Gastroesophageal sphincter (tissue), 4 donors: ENCODE measurements at regions not wholly inside any gene's neighbourhood (a gene's known extent, or its start where the extent isn't known, plus 50 kb on each side); places are given as distances from the start of the nearest gene placed in this dataset.
"Not testable (repeated sequence)": the region's sequence is repeated elsewhere in the genome, so short reads cannot be mapped to it uniquely, and the experiment has no call there.

Experiments
- ATAC-seq: fragments of 150-250 bp; one replicate; pipeline ENCODE4 v1.9.1; 2016; ENCODE audit warnings: mild to moderate bottlenecking, moderate library complexity
- H3K27ac ChIP-seq, 4 donors: fragments of 200-600 bp; sonication (generic) in 3 of 4; 1 replicate in 3 of 4; 2 replicates in 1 of 4; pipeline ENCODE4 v1.5.1; 2016 to 2019
- H3K27me3 ChIP-seq: fragments of 200-600 bp; sonication (generic); one replicate; pipeline ENCODE4 v1.5.1; 2019
- H3K36me3 ChIP-seq, 2 donors: fragments of 200-600 bp; sonication (generic); one replicate each; pipeline ENCODE4 v1.5.1; 2019; ENCODE audit warnings: control low read depth in 1 of 2
- H3K4me1 ChIP-seq, 3 donors: fragments of 200-600 bp; sonication (generic); 1 replicate in 2 of 3; 2 replicates in 1 of 3; pipeline ENCODE4 v1.5.1; 2016 to 2019; ENCODE audit warnings: control low read depth in 2 of 3
- H3K4me3 ChIP-seq, 2 donors: fragments of 200-600 bp; sonication (generic); one replicate each; pipeline ENCODE4 v1.5.1; 2019; ENCODE audit warnings: mild to moderate bottlenecking in 1 of 2, moderate library complexity in 1 of 2
- H3K9me3 ChIP-seq, 3 donors: fragments of 200-600 bp; sonication (generic); one replicate each; pipeline ENCODE4 v1.5.1; 2017 to 2019; ENCODE audit warnings: control low read depth in 2 of 3
- EP300 ChIP-seq: sonication (generic); formaldehyde crosslinking; IDR thresholded peaks from one replicate; pipeline ENCODE4 v1.6.1; 2017; ENCODE audit warnings: antibody characterized with exemption, mild to moderate bottlenecking
- POLR2A ChIP-seq, 2 donors: fragments of 450-650 bp; IDR thresholded peaks; one replicate each; pipeline ENCODE4 v1.6.1; 2017; ENCODE audit warnings: antibody characterized with exemption in 2 of 2, mild to moderate bottlenecking in 2 of 2, moderate library complexity in 1 of 2
- POLR2AphosphoS5 ChIP-seq: sonication (generic); formaldehyde crosslinking; IDR thresholded peaks from one replicate; pipeline ENCODE4 v1.6.1; 2017; ENCODE audit warnings: antibody characterized with exemption
- WGBS, 2 donors: methylation state at CpG; one replicate each; pipeline ENCODE4 v1.1.5; 2018; ENCODE audit warnings: low coverage in 1 of 2; 5-methylcytosine and 5-hydroxymethylcytosine counted together
- TF ChIP-seq, protein P1 (sequence below), 4 experiments: fragments of 200-600 bp in 2 of 4; fragments of 450-650 bp in 2 of 4; sonication (generic) in 1 of 4; IDR thresholded peaks; one replicate each; pipeline ENCODE4 v1.5.1; 2017 to 2019; ENCODE audit warnings: antibody characterized with exemption in 4 of 4, mild to moderate bottlenecking in 2 of 4, moderate library complexity in 2 of 4

DNA sequence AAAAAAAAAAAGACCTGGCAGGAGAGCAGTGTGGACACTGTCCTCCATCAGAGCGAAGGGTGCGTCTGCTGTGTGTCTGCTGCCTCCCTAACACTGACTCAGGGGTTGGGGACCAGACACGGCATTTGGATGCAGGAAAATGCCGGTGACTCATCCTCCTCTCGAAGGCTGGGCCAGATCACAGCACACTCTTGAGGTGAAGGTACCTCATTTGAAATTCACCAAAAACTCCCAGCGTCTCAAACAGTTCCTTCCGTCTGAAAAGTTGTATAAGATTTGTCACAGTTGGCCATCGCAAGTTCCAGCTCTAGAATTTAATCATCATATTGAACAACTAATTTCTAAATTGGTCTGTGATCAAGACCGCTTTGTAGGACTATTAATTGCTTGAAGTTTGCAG, 118.1 kb upstream of the LYZL2 start:
- no peaks in the 10 kb centered on the region for H3K27me3 ChIP-seq
- no peak overlapping the region for H3K27ac ChIP-seq
- H3K4me3 ChIP-seq = no peak overlapping the region
- WGBS, 2 donors = 64 to 83% methylated on average over 4 to 9 of the region's 9 CpGs
- H3K36me3 ChIP-seq = no peaks in the 10 kb centered on the region
- no peaks in the 10 kb centered on the region for H3K9me3 ChIP-seq
- peaks cover 0 to 9% (median 0%) of the 10 kb centered on the region in 3 donors for H3K4me1 ChIP-seq
- ATAC-seq = no peak
- TF ChIP-seq, protein P1, sequence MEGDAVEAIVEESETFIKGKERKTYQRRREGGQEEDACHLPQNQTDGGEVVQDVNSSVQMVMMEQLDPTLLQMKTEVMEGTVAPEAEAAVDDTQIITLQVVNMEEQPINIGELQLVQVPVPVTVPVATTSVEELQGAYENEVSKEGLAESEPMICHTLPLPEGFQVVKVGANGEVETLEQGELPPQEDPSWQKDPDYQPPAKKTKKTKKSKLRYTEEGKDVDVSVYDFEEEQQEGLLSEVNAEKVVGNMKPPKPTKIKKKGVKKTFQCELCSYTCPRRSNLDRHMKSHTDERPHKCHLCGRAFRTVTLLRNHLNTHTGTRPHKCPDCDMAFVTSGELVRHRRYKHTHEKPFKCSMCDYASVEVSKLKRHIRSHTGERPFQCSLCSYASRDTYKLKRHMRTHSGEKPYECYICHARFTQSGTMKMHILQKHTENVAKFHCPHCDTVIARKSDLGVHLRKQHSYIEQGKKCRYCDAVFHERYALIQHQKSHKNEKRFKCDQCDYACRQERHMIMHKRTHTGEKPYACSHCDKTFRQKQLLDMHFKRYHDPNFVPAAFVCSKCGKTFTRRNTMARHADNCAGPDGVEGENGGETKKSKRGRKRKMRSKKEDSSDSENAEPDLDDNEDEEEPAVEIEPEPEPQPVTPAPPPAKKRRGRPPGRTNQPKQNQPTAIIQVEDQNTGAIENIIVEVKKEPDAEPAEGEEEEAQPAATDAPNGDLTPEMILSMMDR (IDR thresholded peaks at IDR 0.05) = no peak
- TF ChIP-seq EP300 (no peak), POLR2AphosphoS5 (no peak), POLR2A (IDR thresholded peaks at IDR 0.05) (no peak)

DNA sequence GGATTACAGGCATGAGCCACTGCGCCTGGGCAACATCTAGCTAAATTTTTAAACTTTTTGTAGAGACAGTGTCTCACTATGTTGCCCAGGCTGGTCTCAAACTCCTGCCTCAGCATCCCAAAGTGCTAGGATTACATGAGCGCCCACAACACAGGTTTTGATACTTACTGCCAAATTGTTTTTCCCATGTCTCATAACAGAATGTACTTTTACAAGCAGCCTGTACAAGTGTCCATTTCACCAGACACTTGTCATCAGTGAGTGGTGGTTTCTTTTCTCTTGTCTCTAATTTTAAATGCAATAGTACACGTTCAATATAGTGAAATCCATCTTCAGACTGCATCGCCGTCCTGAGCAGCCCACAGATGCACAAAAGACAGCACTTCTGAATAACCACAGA, 116.4 kb upstream of the LYZL2 start:
- TF ChIP-seq EP300 (no peak), POLR2A (IDR thresholded peaks at IDR 0.05) (no peak), POLR2AphosphoS5 (no peak)
- TF ChIP-seq, protein P1 (IDR thresholded peaks at IDR 0.05) = no peak
- H3K9me3 ChIP-seq = no peaks in the 10 kb centered on the region
- ATAC-seq = no peak
- H3K27ac ChIP-seq = no peak overlapping the region
- no peaks in the 10 kb centered on the region for H3K27me3 ChIP-seq
- 90 to 100% methylated on average over 2 to 5 of the region's 5 CpGs for WGBS, 2 donors
- no peaks in the 10 kb centered on the region for H3K4me1 ChIP-seq
- H3K4me3 ChIP-seq = no peak overlapping the region
- H3K36me3 ChIP-seq = no peaks in the 10 kb centered on the region

DNA sequence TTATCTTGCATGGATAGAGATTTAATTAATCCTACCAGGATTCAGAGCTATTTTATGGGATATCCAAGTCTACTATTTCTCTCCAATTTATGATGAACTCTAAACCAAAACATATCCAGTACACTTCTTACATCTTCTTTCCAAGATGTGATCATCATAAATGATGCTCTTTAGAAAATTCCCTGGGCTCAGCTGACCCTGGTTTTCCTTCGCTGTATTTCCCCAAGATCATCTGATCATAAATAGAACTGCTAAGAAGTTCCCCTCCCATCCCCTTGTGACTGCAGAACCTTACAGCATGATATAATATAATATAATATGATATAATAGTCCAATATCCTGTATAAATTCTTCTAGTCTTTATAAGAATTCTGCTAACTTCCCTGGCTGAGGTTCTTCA, 114.6 kb upstream of the LYZL2 start:
- ATAC-seq = no peak
- Histone ChIP-seq H3K9me3 (no peaks in the 10 kb centered on the region), H3K36me3 (no peaks in the 10 kb centered on the region), H3K4me3 (no peak overlapping the region), H3K27ac (no peak overlapping the region), H3K4me1 (no peaks in the 10 kb centered on the region), H3K27me3 (no peaks in the 10 kb centered on the region)
- 85% methylated on average over 1 of the region's 1 CpG for WGBS, 2 donors
- TF ChIP-seq POLR2A (IDR thresholded peaks at IDR 0.05) (no peak), EP300 (no peak), POLR2AphosphoS5 (no peak)
- TF ChIP-seq, protein P1 (IDR thresholded peaks at IDR 0.05) = no peak

DNA sequence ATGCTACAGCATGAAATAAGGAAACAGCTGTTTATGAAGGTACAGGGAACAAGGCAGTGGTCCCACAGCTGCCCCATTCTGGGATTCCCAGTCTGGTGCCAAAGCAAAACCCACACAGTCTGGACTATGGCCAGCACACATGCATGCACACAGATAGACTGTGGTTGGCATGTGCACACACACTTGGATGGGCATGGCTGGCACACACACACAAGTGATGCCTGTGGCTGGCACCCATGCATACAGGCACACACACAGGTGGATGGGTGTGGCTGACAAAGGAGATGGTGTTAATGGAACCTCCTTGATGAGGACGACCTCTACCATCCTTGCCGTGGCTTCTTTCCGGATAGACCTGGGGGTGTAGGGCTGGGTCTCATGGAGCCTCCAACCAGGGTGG, 114.0 kb upstream of the LYZL2 start:
- Histone ChIP-seq H3K27ac (no peak overlapping the region), H3K9me3 (no peaks in the 10 kb centered on the region), H3K27me3 (no peaks in the 10 kb centered on the region), H3K4me3 (no peak overlapping the region), H3K4me1 (no peaks in the 10 kb centered on the region), H3K36me3 (no peaks in the 10 kb centered on the region)
- TF ChIP-seq, protein P1 (IDR thresholded peaks at IDR 0.05) = no peak
- no peak for TF ChIP-seq POLR2AphosphoS5
- TF ChIP-seq POLR2A (IDR thresholded peaks at IDR 0.05) = no peak
- no peak for TF ChIP-seq EP300
- ATAC-seq = no peak
- 67 to 100% methylated on average over 1 to 2 of the region's 3 CpGs for WGBS, 2 donors

DNA sequence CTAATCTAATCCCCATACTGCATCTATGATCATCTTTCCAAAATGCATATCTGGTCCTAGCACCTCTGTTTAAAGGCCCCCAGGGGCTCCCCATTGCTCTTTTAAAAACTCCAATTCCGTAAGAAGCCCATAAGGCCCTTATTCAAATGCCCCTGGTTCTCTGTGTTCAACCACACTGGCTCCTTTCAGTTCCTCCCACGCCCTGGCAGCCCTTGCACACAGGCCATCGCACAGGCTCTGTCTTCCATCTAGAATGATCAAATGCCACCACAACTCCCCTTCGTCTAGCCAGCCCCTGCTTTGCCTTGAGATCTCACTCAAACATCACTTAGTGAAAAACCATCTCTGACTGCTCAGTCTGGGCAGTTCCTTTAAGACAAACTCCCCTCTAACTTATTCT, 112.9 kb upstream of the LYZL2 start:
- H3K27ac ChIP-seq = no peak overlapping the region
- WGBS, 2 donors = 74 to 78% methylated on average over 3 to 4 of the region's 4 CpGs

DNA sequence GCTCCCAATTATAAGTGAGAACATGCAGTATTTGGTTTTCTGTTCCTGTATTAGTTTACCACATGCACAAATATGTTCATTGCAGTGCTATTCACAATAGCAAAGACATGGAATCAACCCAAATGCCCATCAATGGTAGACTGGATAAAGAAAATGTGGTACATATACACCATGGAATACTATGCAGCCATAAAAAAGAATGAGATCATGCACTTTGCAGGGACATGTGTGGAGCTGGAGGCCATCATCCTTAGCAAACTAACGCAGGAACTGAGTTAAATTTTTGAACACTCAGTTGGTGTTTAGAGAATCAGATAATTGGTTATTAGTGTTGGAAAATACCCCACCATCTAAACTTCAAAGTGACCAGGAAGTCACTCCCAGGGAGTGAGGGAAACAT, 111.2 kb upstream of the LYZL2 start:
- H3K36me3 ChIP-seq, H3K4me3 ChIP-seq, H3K9me3 ChIP-seq, ATAC-seq, H3K27me3 ChIP-seq, H3K27ac ChIP-seq: not testable (repeated sequence)
- H3K4me1 ChIP-seq = peaks cover 0 to 14% (median 5%) of the 10 kb centered on the region in 3 donors
- WGBS, 2 donors = 67 to 100% methylated on average over 1 of the region's 1 CpG

More for the DNA sequence above, 112.9 kb upstream of the LYZL2 start:
- ATAC-seq = no peak
- no peak overlapping the region for H3K4me3 ChIP-seq
- H3K4me1 ChIP-seq = no peaks in the 10 kb centered on the region
- H3K36me3 ChIP-seq = no peaks in the 10 kb centered on the region
- no peaks in the 10 kb centered on the region for H3K9me3 ChIP-seq
- H3K27me3 ChIP-seq = no peaks in the 10 kb centered on the region
- no peak for TF ChIP-seq EP300
- TF ChIP-seq, protein P1 (IDR thresholded peaks at IDR 0.05) = no peak
- TF ChIP-seq POLR2AphosphoS5 = no peak
- TF ChIP-seq POLR2A (IDR thresholded peaks at IDR 0.05) = no peak
